GM23338 (cell line): ENCODE measurements at regions not wholly inside any gene's neighbourhood (a gene's known extent, or its start where the extent isn't known, plus 50 kb on each side); places are given as distances from the start of the nearest gene placed in this dataset.

Experiments used
- ATAC-seq: fragments of 200-7000 bp; cut with Tn5 transposase; 3 replicates; pipeline ENCODE4 v1.9.1; 2020
- DNase-seq: peaks from one replicate; pipeline ENCODE4 v3.0.0-alpha.2; 2015; ENCODE audit warnings: low spot score
- H2AFZ ChIP-seq: fragments of 200-600 bp; sonication (generic); 2 replicates; pipeline ENCODE4 v1.8.0; 2016; ENCODE audit warnings: antibody characterized with exemption, mild to moderate bottlenecking, moderate library complexity
- H3F3A ChIP-seq: fragments of 200-600 bp; sonication (generic); replicated peaks from 2 replicates; pipeline ENCODE4 v1.8.0; 2017; ENCODE audit warnings: antibody characterized with exemption, mixed run types, low read depth
- H3K27ac ChIP-seq: fragments of 200-600 bp; sonication (generic); 2 replicates; pipeline ENCODE4 v1.6.1; 2016; ENCODE audit warnings: low read depth
- H3K27me3 ChIP-seq: fragments of 200-600 bp; sonication (generic); 2 replicates; pipeline ENCODE4 v1.8.0; 2016; ENCODE audit warnings: mild to moderate bottlenecking, mixed run types, moderate library complexity; ENCODE audit not compliant: insufficient read depth
- H3K36me3 ChIP-seq: fragments of 200-600 bp; sonication (generic); 2 replicates; pipeline ENCODE4 v1.8.0; 2016; ENCODE audit warnings: mild to moderate bottlenecking; ENCODE audit not compliant: insufficient read depth
- H3K4me1 ChIP-seq: fragments of 200-600 bp; sonication (generic); 2 replicates; pipeline ENCODE4 v1.8.0; 2016; ENCODE audit warnings: mild to moderate bottlenecking, moderate library complexity; ENCODE audit not compliant: insufficient read depth
- H3K4me2 ChIP-seq: fragments of 200-600 bp; sonication (generic); 2 replicates; pipeline ENCODE4 v1.7.1; 2017; ENCODE audit warnings: mixed run types
- H3K4me3 ChIP-seq: fragments of 200-600 bp; sonication (generic); 2 replicates; pipeline ENCODE4 v1.6.1; 2016; ENCODE audit warnings: mixed run types
- H3K79me2 ChIP-seq: fragments of 200-600 bp; sonication (generic); replicated peaks from 2 replicates; pipeline ENCODE4 v1.8.0; 2017; ENCODE audit warnings: mild to moderate bottlenecking; ENCODE audit not compliant: insufficient read depth
- H3K9me2 ChIP-seq: fragments of 200-600 bp; sonication (generic); 2 replicates; pipeline ENCODE4 v1.8.0; 2017; ENCODE audit not compliant: insufficient read depth
- H4K20me1 ChIP-seq: fragments of 200-600 bp; sonication (generic); replicated peaks from 2 replicates; pipeline ENCODE4 v1.8.0; 2017; ENCODE audit warnings: mild to moderate bottlenecking; ENCODE audit not compliant: insufficient read depth
- H3K27ac Mint-ChIP-seq: 2 replicates; pipeline ENCODE4 v1.8.0; 2020; ENCODE audit warnings: inconsistent platforms, mild to moderate bottlenecking, moderate library complexity, mixed read lengths
- H3K27me3 Mint-ChIP-seq: 3 replicates; pipeline ENCODE4 v1.8.0; 2022; ENCODE audit warnings: low read depth, mild to moderate bottlenecking, moderate library complexity, mixed read lengths, inconsistent platforms; ENCODE audit not compliant: insufficient read depth, poor library complexity
- H3K36me3 Mint-ChIP-seq: 3 replicates; pipeline ENCODE4 v1.8.0; 2021; ENCODE audit warnings: low read depth, mild to moderate bottlenecking, inconsistent platforms, moderate library complexity, mixed read lengths
- H3K4me1 Mint-ChIP-seq: 3 replicates; pipeline ENCODE4 v1.8.0; 2020; ENCODE audit warnings: mild to moderate bottlenecking, inconsistent platforms, mixed read lengths
- H3K4me3 Mint-ChIP-seq: 3 replicates; pipeline ENCODE4 v1.8.0; 2021; ENCODE audit warnings: moderate library complexity, mild to moderate bottlenecking, inconsistent platforms, mixed read lengths
- H3K9me3 Mint-ChIP-seq: 3 replicates; pipeline ENCODE4 v1.8.0; 2020; ENCODE audit warnings: moderate library complexity, mild to moderate bottlenecking, inconsistent platforms, mixed read lengths
- CREB1 ChIP-seq: fragments of 250-450 bp; sonication (Bioruptor Pico); IDR thresholded peaks from 2 replicates; pipeline ENCODE4 v1.5.0; 2020; ENCODE audit warnings: low read depth, mild to moderate bottlenecking, moderate library complexity
- EZH2 ChIP-seq: fragments of 200-600 bp; sonication (generic); IDR thresholded peaks from one replicate; pipeline ENCODE4 v1.8.0; 2017; ENCODE audit warnings: antibody characterized with exemption, mild to moderate bottlenecking, low read depth; ENCODE audit not compliant: unreplicated experiment
- EZH2phosphoT487 ChIP-seq: fragments of 200-600 bp; sonication (generic); IDR thresholded peaks from one replicate; pipeline ENCODE4 v1.8.1; 2018; ENCODE audit warnings: antibody characterized with exemption; ENCODE audit not compliant: unreplicated experiment
- JUNB ChIP-seq: IDR thresholded peaks from one replicate; pipeline ENCODE4 v1.6.1; 2016; ENCODE audit warnings: antibody characterized with exemption; ENCODE audit not compliant: unreplicated experiment
- NANOG ChIP-seq: IDR thresholded peaks from 2 replicates; pipeline ENCODE4 v1.6.1; 2016; ENCODE audit warnings: antibody characterized with exemption, borderline replicate concordance
- POLR2AphosphoS5 ChIP-seq: IDR thresholded peaks from 2 replicates; pipeline ENCODE4 v1.6.1; 2016; ENCODE audit warnings: antibody characterized with exemption, low read depth
- STAT1 ChIP-seq: IDR thresholded peaks from one replicate; pipeline ENCODE4 v1.6.1; 2016; ENCODE audit warnings: antibody characterized with exemption; ENCODE audit not compliant: unreplicated experiment
- ZNF114 ChIP-seq: fragments of 250-450 bp; sonication (Bioruptor Pico); IDR thresholded peaks from 2 replicates; pipeline ENCODE4 v1.5.0; 2020; ENCODE audit warnings: mild to moderate bottlenecking, moderate library complexity
- ZNF331 ChIP-seq: fragments of 250-450 bp; sonication (Bioruptor Pico); IDR thresholded peaks from 2 replicates; pipeline ENCODE4 v1.5.0; 2020; ENCODE audit warnings: low read depth, mild to moderate bottlenecking, moderate library complexity
- TF ChIP-seq, protein P1 (sequence below), 2 experiments: fragments of 200-600 bp in 1 of 2; sonication (generic) in 1 of 2; conservative IDR thresholded peaks; 2 replicates each; pipeline versions ENCODE4 v1.5.1 to v1.6.1; 2016 to 2017; ENCODE audit warnings: antibody characterized with exemption in 2 of 2, low read depth in 2 of 2, mild to moderate bottlenecking in 2 of 2, moderate library complexity in 1 of 2
- TF ChIP-seq, protein P2 (sequence below): IDR thresholded peaks from 2 replicates; pipeline ENCODE4 v1.6.1; 2016; ENCODE audit warnings: antibody characterized with exemption
- TF ChIP-seq, protein P3 (sequence below): fragments of 250-450 bp; sonication (Bioruptor Pico); IDR thresholded peaks from 2 replicates; pipeline ENCODE4 v1.5.0; 2020; ENCODE audit warnings: mild to moderate bottlenecking, moderate library complexity
- TF ChIP-seq, protein P4 (sequence below): IDR thresholded peaks from one replicate; pipeline ENCODE4 v1.6.1; 2018; ENCODE audit warnings: antibody characterized with exemption; ENCODE audit not compliant: unreplicated experiment

DNA sequence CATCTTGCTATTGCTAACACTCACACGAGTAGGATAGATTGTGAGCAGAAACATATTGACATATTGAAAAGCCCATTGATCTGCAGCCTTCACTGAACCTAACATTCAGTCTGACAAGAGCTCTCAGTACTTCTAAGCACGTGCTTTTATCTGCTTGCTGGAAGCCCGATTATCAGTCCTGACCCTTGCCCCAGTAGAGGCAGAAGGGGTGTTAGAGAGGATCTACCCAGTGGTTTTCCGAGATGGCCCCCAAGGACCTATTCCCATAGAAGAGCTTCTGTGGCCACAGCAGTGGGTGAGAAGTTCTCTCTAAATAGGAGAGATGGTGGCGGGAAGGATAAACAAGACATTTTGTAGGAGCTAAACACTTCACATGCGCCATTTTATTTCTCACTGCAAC is 290.9 kb upstream of the MAF start:
- no peak for DNase-seq
- Histone ChIP-seq H3K9me2 (no peaks in the 10 kb centered on the region; the same call in 1 of the 2 replicates), H3F3A (no peaks in the 10 kb centered on the region), H3K27ac (no peak overlapping the region), H3K79me2 (no peaks in the 10 kb centered on the region), H4K20me1 (no peaks in the 10 kb centered on the region), H3K36me3 (no peaks in the 10 kb centered on the region), H3K4me1 (no peaks in the 10 kb centered on the region), H2AFZ (no peak overlapping the region), H3K4me2 (no peak overlapping the region), H3K27me3 (no peaks in the 10 kb centered on the region), H3K4me3 (no peak overlapping the region)
- Mint-ChIP-seq H3K36me3 (no peaks in the 10 kb centered on the region), H3K4me3 (no peak overlapping the region), H3K9me3 (peaks cover 3% of the 10 kb centered on the region; the same call in 1 of the 3 replicates), H3K27ac (no peak overlapping the region), H3K4me1 (no peaks in the 10 kb centered on the region), H3K27me3 (no peaks in the 10 kb centered on the region)
- no peak for ATAC-seq
- TF ChIP-seq CREB1 (no peak), JUNB (no peak), EZH2 (no peak), ZNF331 (CRISPR knock-in tag) (no peak), POLR2AphosphoS5 (no peak), ZNF114 (no peak), STAT1 (no peak), NANOG (no peak), EZH2phosphoT487 (no peak)
- TF ChIP-seq, protein P1, sequence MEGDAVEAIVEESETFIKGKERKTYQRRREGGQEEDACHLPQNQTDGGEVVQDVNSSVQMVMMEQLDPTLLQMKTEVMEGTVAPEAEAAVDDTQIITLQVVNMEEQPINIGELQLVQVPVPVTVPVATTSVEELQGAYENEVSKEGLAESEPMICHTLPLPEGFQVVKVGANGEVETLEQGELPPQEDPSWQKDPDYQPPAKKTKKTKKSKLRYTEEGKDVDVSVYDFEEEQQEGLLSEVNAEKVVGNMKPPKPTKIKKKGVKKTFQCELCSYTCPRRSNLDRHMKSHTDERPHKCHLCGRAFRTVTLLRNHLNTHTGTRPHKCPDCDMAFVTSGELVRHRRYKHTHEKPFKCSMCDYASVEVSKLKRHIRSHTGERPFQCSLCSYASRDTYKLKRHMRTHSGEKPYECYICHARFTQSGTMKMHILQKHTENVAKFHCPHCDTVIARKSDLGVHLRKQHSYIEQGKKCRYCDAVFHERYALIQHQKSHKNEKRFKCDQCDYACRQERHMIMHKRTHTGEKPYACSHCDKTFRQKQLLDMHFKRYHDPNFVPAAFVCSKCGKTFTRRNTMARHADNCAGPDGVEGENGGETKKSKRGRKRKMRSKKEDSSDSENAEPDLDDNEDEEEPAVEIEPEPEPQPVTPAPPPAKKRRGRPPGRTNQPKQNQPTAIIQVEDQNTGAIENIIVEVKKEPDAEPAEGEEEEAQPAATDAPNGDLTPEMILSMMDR (conservative IDR thresholded peaks at IDR 0.05; ENCODE audit: low read depth in 2 of 2): no peak
- TF ChIP-seq, protein P2, sequence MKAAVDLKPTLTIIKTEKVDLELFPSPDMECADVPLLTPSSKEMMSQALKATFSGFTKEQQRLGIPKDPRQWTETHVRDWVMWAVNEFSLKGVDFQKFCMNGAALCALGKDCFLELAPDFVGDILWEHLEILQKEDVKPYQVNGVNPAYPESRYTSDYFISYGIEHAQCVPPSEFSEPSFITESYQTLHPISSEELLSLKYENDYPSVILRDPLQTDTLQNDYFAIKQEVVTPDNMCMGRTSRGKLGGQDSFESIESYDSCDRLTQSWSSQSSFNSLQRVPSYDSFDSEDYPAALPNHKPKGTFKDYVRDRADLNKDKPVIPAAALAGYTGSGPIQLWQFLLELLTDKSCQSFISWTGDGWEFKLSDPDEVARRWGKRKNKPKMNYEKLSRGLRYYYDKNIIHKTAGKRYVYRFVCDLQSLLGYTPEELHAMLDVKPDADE: no peak
- TF ChIP-seq, protein P3, sequence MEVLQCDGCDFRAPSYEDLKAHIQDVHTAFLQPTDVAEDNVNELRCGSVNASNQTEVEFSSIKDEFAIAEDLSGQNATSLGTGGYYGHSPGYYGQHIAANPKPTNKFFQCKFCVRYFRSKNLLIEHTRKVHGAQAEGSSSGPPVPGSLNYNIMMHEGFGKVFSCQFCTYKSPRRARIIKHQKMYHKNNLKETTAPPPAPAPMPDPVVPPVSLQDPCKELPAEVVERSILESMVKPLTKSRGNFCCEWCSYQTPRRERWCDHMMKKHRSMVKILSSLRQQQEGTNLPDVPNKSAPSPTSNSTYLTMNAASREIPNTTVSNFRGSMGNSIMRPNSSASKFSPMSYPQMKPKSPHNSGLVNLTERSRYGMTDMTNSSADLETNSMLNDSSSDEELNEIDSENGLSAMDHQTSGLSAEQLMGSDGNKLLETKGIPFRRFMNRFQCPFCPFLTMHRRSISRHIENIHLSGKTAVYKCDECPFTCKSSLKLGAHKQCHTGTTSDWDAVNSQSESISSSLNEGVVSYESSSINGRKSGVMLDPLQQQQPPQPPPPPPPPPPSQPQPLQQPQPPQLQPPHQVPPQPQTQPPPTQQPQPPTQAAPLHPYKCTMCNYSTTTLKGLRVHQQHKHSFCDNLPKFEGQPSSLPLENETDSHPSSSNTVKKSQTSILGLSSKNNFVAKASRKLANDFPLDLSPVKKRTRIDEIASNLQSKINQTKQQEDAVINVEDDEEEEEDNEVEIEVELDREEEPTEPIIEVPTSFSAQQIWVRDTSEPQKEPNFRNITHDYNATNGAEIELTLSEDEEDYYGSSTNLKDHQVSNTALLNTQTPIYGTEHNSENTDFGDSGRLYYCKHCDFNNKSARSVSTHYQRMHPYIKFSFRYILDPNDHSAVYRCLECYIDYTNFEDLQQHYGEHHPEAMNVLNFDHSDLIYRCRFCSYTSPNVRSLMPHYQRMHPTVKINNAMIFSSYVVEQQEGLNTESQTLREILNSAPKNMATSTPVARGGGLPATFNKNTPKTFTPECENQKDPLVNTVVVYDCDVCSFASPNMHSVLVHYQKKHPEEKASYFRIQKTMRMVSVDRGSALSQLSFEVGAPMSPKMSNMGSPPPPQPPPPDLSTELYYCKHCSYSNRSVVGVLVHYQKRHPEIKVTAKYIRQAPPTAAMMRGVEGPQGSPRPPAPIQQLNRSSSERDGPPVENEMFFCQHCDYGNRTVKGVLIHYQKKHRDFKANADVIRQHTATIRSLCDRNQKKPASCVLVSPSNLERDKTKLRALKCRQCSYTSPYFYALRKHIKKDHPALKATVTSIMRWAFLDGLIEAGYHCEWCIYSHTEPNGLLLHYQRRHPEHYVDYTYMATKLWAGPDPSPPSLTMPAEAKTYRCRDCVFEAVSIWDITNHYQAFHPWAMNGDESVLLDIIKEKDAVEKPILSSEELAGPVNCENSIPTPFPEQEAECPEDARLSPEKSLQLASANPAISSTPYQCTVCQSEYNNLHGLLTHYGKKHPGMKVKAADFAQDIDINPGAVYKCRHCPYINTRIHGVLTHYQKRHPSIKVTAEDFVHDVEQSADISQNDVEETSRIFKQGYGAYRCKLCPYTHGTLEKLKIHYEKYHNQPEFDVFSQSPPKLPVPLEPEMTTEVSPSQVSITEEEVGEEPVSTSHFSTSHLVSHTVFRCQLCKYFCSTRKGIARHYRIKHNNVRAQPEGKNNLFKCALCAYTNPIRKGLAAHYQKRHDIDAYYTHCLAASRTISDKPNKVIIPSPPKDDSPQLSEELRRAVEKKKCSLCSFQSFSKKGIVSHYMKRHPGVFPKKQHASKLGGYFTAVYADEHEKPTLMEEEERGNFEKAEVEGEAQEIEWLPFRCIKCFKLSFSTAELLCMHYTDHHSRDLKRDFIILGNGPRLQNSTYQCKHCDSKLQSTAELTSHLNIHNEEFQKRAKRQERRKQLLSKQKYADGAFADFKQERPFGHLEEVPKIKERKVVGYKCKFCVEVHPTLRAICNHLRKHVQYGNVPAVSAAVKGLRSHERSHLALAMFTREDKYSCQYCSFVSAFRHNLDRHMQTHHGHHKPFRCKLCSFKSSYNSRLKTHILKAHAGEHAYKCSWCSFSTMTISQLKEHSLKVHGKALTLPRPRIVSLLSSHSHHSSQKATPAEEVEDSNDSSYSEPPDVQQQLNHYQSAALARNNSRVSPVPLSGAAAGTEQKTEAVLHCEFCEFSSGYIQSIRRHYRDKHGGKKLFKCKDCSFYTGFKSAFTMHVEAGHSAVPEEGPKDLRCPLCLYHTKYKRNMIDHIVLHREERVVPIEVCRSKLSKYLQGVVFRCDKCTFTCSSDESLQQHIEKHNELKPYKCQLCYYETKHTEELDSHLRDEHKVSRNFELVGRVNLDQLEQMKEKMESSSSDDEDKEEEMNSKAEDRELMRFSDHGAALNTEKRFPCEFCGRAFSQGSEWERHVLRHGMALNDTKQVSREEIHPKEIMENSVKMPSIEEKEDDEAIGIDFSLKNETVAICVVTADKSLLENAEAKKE (CRISPR knock-in tag): no peak
- TF ChIP-seq, protein P4, sequence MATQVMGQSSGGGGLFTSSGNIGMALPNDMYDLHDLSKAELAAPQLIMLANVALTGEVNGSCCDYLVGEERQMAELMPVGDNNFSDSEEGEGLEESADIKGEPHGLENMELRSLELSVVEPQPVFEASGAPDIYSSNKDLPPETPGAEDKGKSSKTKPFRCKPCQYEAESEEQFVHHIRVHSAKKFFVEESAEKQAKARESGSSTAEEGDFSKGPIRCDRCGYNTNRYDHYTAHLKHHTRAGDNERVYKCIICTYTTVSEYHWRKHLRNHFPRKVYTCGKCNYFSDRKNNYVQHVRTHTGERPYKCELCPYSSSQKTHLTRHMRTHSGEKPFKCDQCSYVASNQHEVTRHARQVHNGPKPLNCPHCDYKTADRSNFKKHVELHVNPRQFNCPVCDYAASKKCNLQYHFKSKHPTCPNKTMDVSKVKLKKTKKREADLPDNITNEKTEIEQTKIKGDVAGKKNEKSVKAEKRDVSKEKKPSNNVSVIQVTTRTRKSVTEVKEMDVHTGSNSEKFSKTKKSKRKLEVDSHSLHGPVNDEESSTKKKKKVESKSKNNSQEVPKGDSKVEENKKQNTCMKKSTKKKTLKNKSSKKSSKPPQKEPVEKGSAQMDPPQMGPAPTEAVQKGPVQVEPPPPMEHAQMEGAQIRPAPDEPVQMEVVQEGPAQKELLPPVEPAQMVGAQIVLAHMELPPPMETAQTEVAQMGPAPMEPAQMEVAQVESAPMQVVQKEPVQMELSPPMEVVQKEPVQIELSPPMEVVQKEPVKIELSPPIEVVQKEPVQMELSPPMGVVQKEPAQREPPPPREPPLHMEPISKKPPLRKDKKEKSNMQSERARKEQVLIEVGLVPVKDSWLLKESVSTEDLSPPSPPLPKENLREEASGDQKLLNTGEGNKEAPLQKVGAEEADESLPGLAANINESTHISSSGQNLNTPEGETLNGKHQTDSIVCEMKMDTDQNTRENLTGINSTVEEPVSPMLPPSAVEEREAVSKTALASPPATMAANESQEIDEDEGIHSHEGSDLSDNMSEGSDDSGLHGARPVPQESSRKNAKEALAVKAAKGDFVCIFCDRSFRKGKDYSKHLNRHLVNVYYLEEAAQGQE: no peak
